GM18507 (cell line): ENCODE measurements at regions not wholly inside any gene's neighbourhood (a gene's known extent, or its start where the extent isn't known, plus 50 kb on each side); places are given as distances from the start of the nearest gene placed in this dataset.
"Not testable (repeated sequence)": the region's sequence is repeated elsewhere in the genome, so short reads cannot be mapped to it uniquely, and the experiment has no call there.

ENCODE experiments used
- DNase-seq: peaks from one replicate; pipeline ENCODE4 v3.0.0; 2011; ENCODE audit warnings: low read depth; ENCODE audit not compliant: insufficient read length; ENCODE audit errors: extremely low spot score
- FAIRE-seq: peaks from 2 replicates; lab custom pipeline; 2011; peaks lifted over from hg19 to GRCh38; lab: Jason Lieb, UNC

GRCh38 chr2:157015015-157015575 lies 242.4 kb upstream of the GALNT5 start:
- no peak for FAIRE-seq
- no peak for DNase-seq

- not testable (repeated sequence) for DNase-seq, FAIRE-seq
These were observed 234.2 kb upstream of the GALNT5 start for GRCh38 chr2:157023264-157023663.

GRCh38 chr2:157024129-157024528 lies 233.4 kb upstream of the GALNT5 start:
- FAIRE-seq (no peak), DNase-seq (no peak)

- DNase-seq = no peak
These were observed 225.5 kb upstream of the GALNT5 start for GRCh38 chr2:157032017-157032416.

GRCh38 chr2:157036726-157037125 lies 220.8 kb upstream of the GALNT5 start:
- DNase-seq (no peak), FAIRE-seq (no peak)

More at GRCh38 chr2:157032017-157032416, 225.5 kb upstream of the GALNT5 start:
- no peak for FAIRE-seq

- DNase-seq (no peak), FAIRE-seq (no peak)
These were observed 213.7 kb upstream of the GALNT5 start for GRCh38 chr2:157043786-157044185.

- DNase-seq = no peak
- FAIRE-seq = no peak
These were observed 211.1 kb upstream of the GALNT5 start for GRCh38 chr2:157046396-157046795.

- FAIRE-seq (no peak), DNase-seq (no peak)
These were observed 204.8 kb upstream of the GALNT5 start for GRCh38 chr2:157052685-157053224.

GRCh38 chr2:157053876-157054275 lies 203.6 kb upstream of the GALNT5 start:
- no peak for FAIRE-seq

GRCh38 chr2:157055660-157056199 lies 201.8 kb upstream of the GALNT5 start:
- DNase-seq (no peak), FAIRE-seq (no peak)

More at GRCh38 chr2:157053876-157054275, 203.6 kb upstream of the GALNT5 start:
- DNase-seq = no peak

GRCh38 chr2:157056200-157056676 lies 201.3 kb upstream of the GALNT5 start:
- DNase-seq = no peak
- no peak for FAIRE-seq

GRCh38 chr2:157058161-157058560 lies 199.3 kb upstream of the GALNT5 start:
- FAIRE-seq = no peak

GRCh38 chr2:157059036-157059435 lies 198.5 kb upstream of the GALNT5 start:
- no peak for FAIRE-seq
- no peak for DNase-seq

More at GRCh38 chr2:157058161-157058560, 199.3 kb upstream of the GALNT5 start:
- no peak for DNase-seq

GRCh38 chr2:157061799-157062198 lies 195.7 kb upstream of the GALNT5 start:
- FAIRE-seq (peak; percentile 83), DNase-seq (no peak)

- no peak for DNase-seq
- no peak for FAIRE-seq
These were observed 189.9 kb upstream of the GALNT5 start for GRCh38 chr2:157067562-157067961.

- DNase-seq (no peak), FAIRE-seq (no peak)
These were observed 189.3 kb upstream of the GALNT5 start for GRCh38 chr2:157068237-157068636.

GRCh38 chr2:157075924-157076323 lies 181.6 kb upstream of the GALNT5 start:
- FAIRE-seq = no peak
- no peak for DNase-seq

GRCh38 chr2:157076526-157077161 lies 180.9 kb upstream of the GALNT5 start:
- FAIRE-seq = peak; percentile 55

GRCh38 chr2:157077753-157078350 lies 179.7 kb upstream of the GALNT5 start:
- DNase-seq (no peak), FAIRE-seq (no peak)

More at GRCh38 chr2:157076526-157077161, 180.9 kb upstream of the GALNT5 start:
- DNase-seq = no peak

GRCh38 chr2:157082950-157083349 lies 174.6 kb upstream of the GALNT5 start:
- no peak for FAIRE-seq
- no peak for DNase-seq
